ENCODE measurements at regions not wholly inside any gene's neighbourhood (a gene's known extent, or its start where the extent isn't known, plus 50 kb on each side); places are given as distances from the start of the nearest gene placed in this dataset.

- Histone ChIP-seq H3K9me3 (ENCODE audit: control insufficient read depth, low read length) (no peaks in the 10 kb centered on the region), H2AFZ (no peak overlapping the region), H3K36me3 (ENCODE audit: control insufficient read depth, insufficient read depth, low read length) (no peaks in the 10 kb centered on the region), H3K4me1 (peaks cover 3% of the 10 kb centered on the region), H3K9ac (no peak overlapping the region), H3K4me3 (ENCODE audit: low read depth, low read length) (no peak overlapping the region), H3K79me2 (no peaks in the 10 kb centered on the region), H3K4me2 (ENCODE audit: low read length) (peak overlapping the region; percentile 42), H3K27ac (peak overlapping the region; percentile 61), H3K27me3 (ENCODE audit: control insufficient read depth, insufficient read depth, low read length) (no peaks in the 10 kb centered on the region)
- TF ChIP-seq CTCF (IDR thresholded peaks at IDR 0.05): no peak
Measured at GRCh38 chr6:170136541-170137175, 154.2 kb downstream of the DLL1 start.

DNA sequence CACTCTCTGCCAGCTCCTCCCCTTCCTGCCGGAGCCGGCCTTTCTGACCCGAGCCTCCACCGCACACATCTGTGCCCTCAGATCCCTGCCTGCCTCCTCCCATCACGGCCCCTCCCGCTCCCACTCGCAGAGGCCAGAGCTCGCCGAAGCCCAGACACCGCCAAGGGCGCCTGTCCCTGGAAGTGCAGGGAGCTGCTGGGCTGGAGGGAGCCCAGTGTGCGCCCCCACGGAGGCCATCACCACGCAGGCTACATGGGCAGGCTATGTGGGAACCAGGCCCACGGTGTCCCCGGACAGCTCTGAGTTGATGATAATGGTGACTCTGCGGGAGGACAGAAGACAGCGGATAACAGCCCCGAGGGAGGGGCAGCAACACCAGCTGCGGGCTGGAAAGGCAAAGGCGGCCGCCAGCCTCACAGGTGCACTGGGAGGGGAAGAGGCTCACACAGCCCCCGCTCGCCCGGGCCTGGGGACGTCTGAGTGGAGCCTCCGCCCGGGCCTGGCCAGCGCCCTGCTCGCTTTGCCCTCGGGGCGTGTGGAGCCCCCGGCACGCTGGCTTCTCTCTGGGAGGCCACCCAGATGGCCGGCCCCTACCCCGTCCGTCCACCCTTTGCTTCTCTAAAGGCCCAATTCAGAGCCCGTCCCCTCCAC is 154.9 kb downstream of the DLL1 start:
- Histone ChIP-seq H3K9ac (no peak overlapping the region), H3K4me3 (ENCODE audit: low read depth, low read length) (no peak overlapping the region), H2AFZ (no peak overlapping the region), H3K27ac (no peak overlapping the region), H3K4me2 (ENCODE audit: low read length) (no peak overlapping the region), H3K9me3 (ENCODE audit: control insufficient read depth, low read length) (no peaks in the 10 kb centered on the region), H3K27me3 (ENCODE audit: control insufficient read depth, insufficient read depth, low read length) (no peaks in the 10 kb centered on the region), H3K36me3 (ENCODE audit: control insufficient read depth, insufficient read depth, low read length) (no peaks in the 10 kb centered on the region), H3K4me1 (peaks cover 3% of the 10 kb centered on the region), H3K79me2 (no peaks in the 10 kb centered on the region)
- TF ChIP-seq CTCF (IDR thresholded peaks at IDR 0.05): no peak

- no peak for TF ChIP-seq CTCF (IDR thresholded peaks at IDR 0.05)
- Histone ChIP-seq H3K27ac (no peak overlapping the region), H3K4me2 (ENCODE audit: low read length) (no peak overlapping the region), H3K27me3 (ENCODE audit: control insufficient read depth, insufficient read depth, low read length) (no peaks in the 10 kb centered on the region), H3K9ac (no peak overlapping the region), H3K4me1 (peaks cover 3% of the 10 kb centered on the region), H3K9me3 (ENCODE audit: control insufficient read depth, low read length) (no peaks in the 10 kb centered on the region), H3K4me3 (ENCODE audit: low read depth, low read length) (no peak overlapping the region), H3K79me2 (no peaks in the 10 kb centered on the region), H3K36me3 (ENCODE audit: control insufficient read depth, insufficient read depth, low read length) (no peaks in the 10 kb centered on the region), H2AFZ (no peak overlapping the region)
Measured at GRCh38 chr6:170135461-170135820, 155.4 kb downstream of the DLL1 start.

DNA sequence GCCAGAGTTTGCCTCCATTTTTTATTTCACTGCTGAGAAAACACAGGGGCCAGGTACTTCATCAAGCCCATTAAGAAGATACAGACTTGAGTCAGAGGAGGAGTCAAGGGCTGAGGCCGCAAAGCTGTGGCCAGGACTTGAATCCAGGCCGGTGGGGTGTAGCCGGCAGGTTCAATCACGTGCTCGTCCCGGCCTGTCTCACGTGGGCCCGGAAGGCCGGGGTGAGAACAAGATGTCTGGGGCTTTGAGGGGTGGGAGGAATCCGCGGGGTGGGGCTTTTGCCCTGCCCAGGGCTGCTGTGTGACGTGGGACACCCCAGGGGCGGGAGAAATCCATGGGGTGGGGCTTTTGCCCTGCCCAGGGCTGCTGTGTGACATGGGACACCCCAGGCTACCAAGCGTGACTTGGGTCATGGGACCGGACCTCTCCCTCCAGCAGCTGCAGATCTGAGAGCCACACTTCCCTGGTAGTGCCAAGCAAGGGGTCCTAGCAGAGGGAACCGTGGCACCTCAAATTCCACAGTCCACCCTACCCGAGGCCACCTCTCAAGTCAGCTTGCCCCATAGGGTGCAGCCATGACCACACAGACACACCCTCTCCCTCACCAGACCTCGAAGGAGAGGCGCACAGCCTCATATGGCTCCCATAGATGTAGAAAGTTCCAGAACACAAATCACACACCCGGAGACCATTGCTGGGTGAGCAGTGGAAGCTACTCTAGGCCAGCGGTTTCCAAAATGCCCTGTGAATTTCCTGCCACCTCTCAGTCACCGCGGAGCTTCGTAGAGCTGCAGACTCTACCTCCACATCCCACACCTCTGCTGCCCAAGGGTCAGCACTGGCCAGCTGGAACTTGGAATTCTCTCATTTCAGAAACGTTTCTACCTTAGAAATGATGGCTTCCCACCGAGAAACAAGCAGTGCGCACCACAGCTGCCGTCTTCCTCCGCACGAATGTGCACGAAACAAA is 156.1 kb downstream of the DLL1 start:
- H3K79me2 ChIP-seq: no peaks in the 10 kb centered on the region
- no peaks in the 10 kb centered on the region for H3K27me3 ChIP-seq (ENCODE audit: control insufficient read depth, insufficient read depth, low read length)
- H2AFZ ChIP-seq: peak overlapping the region; percentile 45
- H3K4me3 ChIP-seq (ENCODE audit: low read depth, low read length): no peak overlapping the region
- H3K9me3 ChIP-seq (ENCODE audit: control insufficient read depth, low read length): no peaks in the 10 kb centered on the region
- H3K9ac ChIP-seq: no peak overlapping the region
- TF ChIP-seq CTCF (IDR thresholded peaks at IDR 0.05): no peak
- H3K4me2 ChIP-seq (ENCODE audit: low read length): no peak overlapping the region
- H3K4me1 ChIP-seq: peaks cover 3% of the 10 kb centered on the region
- no peaks in the 10 kb centered on the region for H3K36me3 ChIP-seq (ENCODE audit: control insufficient read depth, insufficient read depth, low read length)
- no peak overlapping the region for H3K27ac ChIP-seq
